Mucosa of rectum (tissue), 2 donors: ENCODE measurements at regions not wholly inside any gene's neighbourhood (a gene's known extent, or its start where the extent isn't known, plus 50 kb on each side); places are given as distances from the start of the nearest gene placed in this dataset.

Experiments
- H3K27ac ChIP-seq, 2 donors: one replicate each; pipeline ENCODE4 v1.7.0; 2013; ENCODE audit warnings: inconsistent platforms in 2 of 2, low read depth in 2 of 2, low read length in 2 of 2
- H3K27me3 ChIP-seq, 2 donors: one replicate each; pipeline ENCODE4 v1.7.0; 2013; ENCODE audit warnings: low read length in 2 of 2; ENCODE audit not compliant: control insufficient read depth in 2 of 2, insufficient read depth in 2 of 2
- H3K36me3 ChIP-seq, 2 donors: one replicate each; pipeline ENCODE4 v1.7.0; 2013; ENCODE audit warnings: low read length in 2 of 2; ENCODE audit not compliant: control insufficient read depth in 2 of 2, insufficient read depth in 2 of 2
- H3K4me1 ChIP-seq, 2 donors: one replicate each; pipeline ENCODE4 v1.7.0; 2013; ENCODE audit warnings: low read length in 2 of 2, mild to moderate bottlenecking in 1 of 2; ENCODE audit not compliant: control insufficient read depth in 2 of 2, insufficient read depth in 2 of 2
- H3K4me3 ChIP-seq, 2 donors: one replicate each; pipeline ENCODE4 v1.7.0; 2013; ENCODE audit warnings: low read length in 2 of 2
- H3K9ac ChIP-seq, 2 donors: one replicate each; pipeline ENCODE4 v1.7.0; 2013; ENCODE audit warnings: low read length in 2 of 2, low read depth in 1 of 2, mild to moderate bottlenecking in 1 of 2
- H3K9me3 ChIP-seq, 2 donors: one replicate each; pipeline ENCODE4 v1.7.0; 2013; ENCODE audit warnings: low read length in 2 of 2; ENCODE audit not compliant: control insufficient read depth in 2 of 2
- donor health status: healthy.
- donor health status: Normal muscosa, but diverticular disease.

- no peaks in the 10 kb centered on the region for H3K9me3 ChIP-seq
- no peak overlapping the region for H3K27ac ChIP-seq
- peaks cover 2 to 3% of the 10 kb centered on the region in 2 donors for H3K4me1 ChIP-seq
- H3K9ac ChIP-seq, result no peak overlapping the region
- H3K4me3 ChIP-seq, result no peak overlapping the region
- no peaks in the 10 kb centered on the region for H3K36me3 ChIP-seq
- H3K27me3 ChIP-seq, result no peaks in the 10 kb centered on the region
Observed at GRCh38 chr1:55926906-55927471, 652.4 kb downstream of the PLPP3 start.

- Histone ChIP-seq H3K27me3 (no peaks in the 10 kb centered on the region), H3K36me3 (no peaks in the 10 kb centered on the region), H3K27ac (no peak overlapping the region), H3K9ac (no peak overlapping the region), H3K4me3 (no peak overlapping the region), H3K4me1 (no peaks in the 10 kb centered on the region), H3K9me3 (no peaks in the 10 kb centered on the region)
Observed at GRCh38 chr1:55916907-55917306, 662.5 kb downstream of the PLPP3 start.

DNA sequence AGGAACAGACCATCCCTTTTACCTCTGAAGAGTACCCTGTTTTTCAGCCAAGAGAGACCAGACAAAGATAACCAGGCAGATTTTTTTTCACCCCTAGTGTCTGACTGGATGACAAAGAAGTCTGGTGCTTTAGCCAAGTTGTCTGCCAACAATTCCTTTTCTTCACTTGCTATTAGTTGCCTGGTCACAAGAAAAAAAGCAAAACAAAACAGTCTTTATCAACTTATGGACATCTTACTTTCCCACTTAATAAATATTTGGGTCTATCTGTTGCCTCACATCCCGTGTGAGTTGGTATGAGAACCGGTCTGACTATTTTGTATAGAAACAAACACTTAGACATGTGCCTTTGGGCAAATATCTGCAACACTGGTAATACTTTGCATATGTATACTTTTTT, 662.9 kb downstream of the PLPP3 start:
- H3K27me3 ChIP-seq, result no peaks in the 10 kb centered on the region
- no peaks in the 10 kb centered on the region for H3K4me1 ChIP-seq
- no peaks in the 10 kb centered on the region for H3K9me3 ChIP-seq
- H3K36me3 ChIP-seq, result no peaks in the 10 kb centered on the region
- no peak overlapping the region for H3K27ac ChIP-seq
- no peak overlapping the region for H3K9ac ChIP-seq
- H3K4me3 ChIP-seq, result no peak overlapping the region

DNA sequence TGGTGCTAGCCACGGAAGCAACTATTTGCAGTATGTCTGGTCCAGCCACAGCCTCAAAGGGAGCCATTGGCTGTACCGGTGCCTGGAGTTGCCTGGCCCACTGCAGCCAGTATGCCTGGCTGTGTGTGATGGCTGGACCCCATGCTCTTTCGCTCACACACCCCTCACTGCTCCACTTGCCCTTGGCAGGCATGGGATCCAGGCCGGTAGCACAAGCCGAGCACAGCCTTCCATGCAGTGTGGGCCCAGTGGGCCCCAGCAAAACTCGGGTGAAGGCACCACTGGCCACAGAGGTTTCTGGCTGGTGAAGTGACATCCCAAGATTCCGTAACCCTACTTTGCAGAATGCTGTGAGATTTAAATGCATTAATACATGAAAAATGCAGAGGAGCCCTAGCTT, 665.8 kb downstream of the PLPP3 start:
- Histone ChIP-seq H3K9me3 (no peaks in the 10 kb centered on the region), H3K4me1 (no peaks in the 10 kb centered on the region), H3K36me3 (no peaks in the 10 kb centered on the region), H3K27me3 (no peaks in the 10 kb centered on the region), H3K9ac (no peak overlapping the region), H3K4me3 (no peak overlapping the region), H3K27ac (no peak overlapping the region)

- Histone ChIP-seq H3K9ac (no peak overlapping the region), H3K4me3 (no peak overlapping the region), H3K27ac (no peak overlapping the region), H3K27me3 (no peaks in the 10 kb centered on the region), H3K36me3 (no peaks in the 10 kb centered on the region), H3K9me3 (no peaks in the 10 kb centered on the region), H3K4me1 (no peaks in the 10 kb centered on the region)
Observed at GRCh38 chr1:55912438-55912837, 666.9 kb downstream of the PLPP3 start.

- no peaks in the 10 kb centered on the region for H3K27me3 ChIP-seq
- no peak overlapping the region for H3K27ac ChIP-seq
- no peak overlapping the region for H3K4me3 ChIP-seq
- H3K4me1 ChIP-seq, result no peaks in the 10 kb centered on the region
- no peaks in the 10 kb centered on the region for H3K9me3 ChIP-seq
- H3K9ac ChIP-seq, result no peak overlapping the region
- H3K36me3 ChIP-seq, result no peaks in the 10 kb centered on the region
Observed at GRCh38 chr1:55904541-55904940, 674.8 kb downstream of the PLPP3 start.

GRCh38 chr1:55898181-55898580, 681.2 kb downstream of the PLPP3 start:
- Histone ChIP-seq H3K9me3 (peaks cover 0 to under 1% of the 10 kb centered on the region in 2 donors), H3K27ac (no peak overlapping the region), H3K36me3 (no peaks in the 10 kb centered on the region), H3K4me1 (no peaks in the 10 kb centered on the region), H3K9ac (no peak overlapping the region), H3K27me3 (no peaks in the 10 kb centered on the region), H3K4me3 (no peak overlapping the region)

DNA sequence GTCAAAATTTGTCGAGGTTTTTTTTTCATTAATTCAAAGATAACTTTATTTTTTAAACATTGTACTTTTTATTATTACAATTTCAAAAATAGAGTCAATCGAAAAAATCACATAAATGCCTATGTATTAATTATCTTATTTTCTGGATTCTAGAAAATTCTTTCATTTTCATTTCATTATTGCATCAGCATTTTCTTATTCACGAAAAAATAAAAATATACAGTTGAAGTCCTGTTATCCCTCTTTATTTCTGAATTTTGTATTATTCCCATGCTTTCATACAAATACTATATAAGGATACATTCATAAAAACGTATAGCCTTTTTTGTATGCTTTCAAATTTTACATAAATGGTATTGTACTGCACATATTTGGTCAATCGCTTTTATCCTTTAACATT, 681.0 kb upstream of the USP24 start:
- Histone ChIP-seq H3K4me1 (no peaks in the 10 kb centered on the region), H3K27ac (no peak overlapping the region), H3K9ac (no peak overlapping the region), H3K9me3 (peaks cover 0 to 6% of the 10 kb centered on the region in 2 donors), H3K36me3 (no peaks in the 10 kb centered on the region), H3K4me3 (no peak overlapping the region), H3K27me3 (no peaks in the 10 kb centered on the region)

DNA sequence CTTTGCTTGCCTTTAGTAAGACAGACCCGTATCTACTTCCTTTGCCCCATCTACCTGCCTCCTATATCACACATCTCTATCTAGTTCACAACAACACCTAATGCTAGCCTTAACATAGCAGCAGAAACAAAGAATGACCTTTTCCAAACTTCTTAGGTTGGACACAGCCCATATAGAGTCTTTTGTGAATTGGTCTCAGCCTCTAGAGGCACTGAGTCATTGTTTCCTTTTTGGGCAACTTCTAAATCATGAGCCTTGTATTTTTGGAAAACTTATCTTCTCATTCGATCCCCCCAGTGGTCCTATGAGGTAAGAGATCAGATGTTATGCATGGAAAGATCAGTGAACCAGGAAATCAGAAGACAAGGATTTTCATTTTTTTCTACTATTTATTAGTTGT, 679.4 kb upstream of the USP24 start:
- H3K9me3 ChIP-seq, result peaks cover 0 to 6% of the 10 kb centered on the region in 2 donors
- H3K27ac ChIP-seq, result no peak overlapping the region
- H3K4me1 ChIP-seq, result no peaks in the 10 kb centered on the region
- H3K4me3 ChIP-seq, result no peak overlapping the region
- no peak overlapping the region for H3K9ac ChIP-seq
- no peaks in the 10 kb centered on the region for H3K36me3 ChIP-seq
- H3K27me3 ChIP-seq, result no peaks in the 10 kb centered on the region

DNA sequence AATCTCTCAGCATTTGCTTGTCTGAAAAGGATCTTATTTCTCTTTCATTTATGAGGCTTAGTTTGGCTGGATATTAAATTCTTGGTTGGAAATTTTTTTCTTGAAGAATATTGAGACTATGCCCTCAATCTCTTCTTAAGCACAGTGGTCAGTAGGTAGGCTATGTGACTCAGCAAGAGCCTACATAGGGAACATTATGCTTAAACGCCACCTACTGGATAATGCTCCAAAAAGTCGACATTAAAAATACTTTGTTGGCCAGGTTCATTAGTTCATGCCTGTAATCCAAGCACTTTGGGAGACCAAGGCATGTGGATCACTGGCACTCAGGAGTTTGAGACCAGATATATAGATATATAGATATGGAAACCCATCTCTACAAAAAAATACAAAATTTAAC, 678.0 kb upstream of the USP24 start:
- Histone ChIP-seq H3K4me3 (no peak overlapping the region), H3K27ac (no peak overlapping the region), H3K27me3 (no peaks in the 10 kb centered on the region), H3K9me3 (peaks cover 0 to 6% of the 10 kb centered on the region in 2 donors), H3K36me3 (no peaks in the 10 kb centered on the region), H3K9ac (no peak overlapping the region), H3K4me1 (no peaks in the 10 kb centered on the region)
